A673 (cell line): ENCODE measurements at regions not wholly inside any gene's neighbourhood (a gene's known extent, or its start where the extent isn't known, plus 50 kb on each side); places are given as distances from the start of the nearest gene placed in this dataset.

Experiments used
- BruUV-seq: library from RNA; stranded (reverse); fragments of 400-500 nt; replicated peaks from 2 replicates; lab custom pipeline; 2021; lab: Mats Ljungman, UMichigan
- CTCF ChIA-PET: fragments of 300-600 bp; sonication (Branson Sonifier 250); formaldehyde crosslinking; loops from one replicate; lab custom pipeline; 2022; ENCODE audit warnings: antibody characterized with exemption; lab: Charles Lee
- POLR2A ChIA-PET: fragments of 300-600 bp; sonication (Branson Sonifier 250); formaldehyde crosslinking; loops from one replicate; lab custom pipeline; 2022; ENCODE audit warnings: antibody characterized with exemption; ENCODE audit not compliant: low non-redundant PET; lab: Charles Lee
- DNase-seq: peaks from one replicate; pipeline ENCODE4 v3.0.0-alpha.2; 2015; ENCODE audit warnings: low spot score
- H3K27ac ChIP-seq: fragments of 200-600 bp; sonication (generic); 2 replicates; pipeline ENCODE4 v1.5.1; 2016; ENCODE audit warnings: mixed run types, low read depth, mild to moderate bottlenecking, mixed read lengths, antibody characterized with exemption, low read length; ENCODE audit not compliant: poor library complexity, severe bottlenecking
- H3K27me3 ChIP-seq: fragments of 200-600 bp; sonication (generic); replicated peaks from 2 replicates; pipeline ENCODE4 v1.6.1; 2017; ENCODE audit warnings: mixed run types, low read depth, mild to moderate bottlenecking, mixed read lengths, antibody characterized with exemption, low read length; ENCODE audit not compliant: insufficient read depth, poor library complexity
- H3K36me3 ChIP-seq: fragments of 200-600 bp; sonication (generic); 2 replicates; pipeline ENCODE4 v1.6.1; 2016; ENCODE audit warnings: mixed run types, mild to moderate bottlenecking, mixed read lengths, antibody characterized with exemption, low read length; ENCODE audit not compliant: insufficient read depth, poor library complexity, severe bottlenecking
- H3K4me1 ChIP-seq: fragments of 200-600 bp; sonication (generic); 2 replicates; pipeline ENCODE4 v1.6.1; 2017; ENCODE audit warnings: mixed run types, mild to moderate bottlenecking, mixed read lengths, antibody characterized with exemption, low read length; ENCODE audit not compliant: insufficient read depth, poor library complexity, severe bottlenecking
- H3K4me3 ChIP-seq: fragments of 200-600 bp; sonication (generic); 2 replicates; pipeline ENCODE4 v1.5.1; 2016; ENCODE audit warnings: low read depth, mixed run types, mild to moderate bottlenecking, mixed read lengths, low read length; ENCODE audit not compliant: poor library complexity, severe bottlenecking
- H3K9me3 ChIP-seq: fragments of 200-600 bp; sonication (generic); 2 replicates; pipeline ENCODE4 v1.6.1; 2016; ENCODE audit warnings: mixed run types, low read depth, mild to moderate bottlenecking, mixed read lengths, antibody characterized with exemption, low read length; ENCODE audit not compliant: poor library complexity, severe bottlenecking
- CTCF ChIP-seq: fragments of 300-800, 200-600 bp; sonication (generic); conservative IDR thresholded peaks from 2 replicates; pipeline ENCODE4 v1.5.1; 2017; ENCODE audit warnings: low read depth, mild to moderate bottlenecking, antibody characterized with exemption, low read length, moderate library complexity, mixed read lengths
- EZH2 ChIP-seq: fragments of 200-600 bp; sonication (generic); IDR thresholded peaks from 2 replicates; pipeline ENCODE4 v1.6.1; 2017; ENCODE audit warnings: borderline replicate concordance, low read depth, mild to moderate bottlenecking, mixed read lengths, antibody characterized with exemption, low read length; ENCODE audit not compliant: poor library complexity, severe bottlenecking
- intact Hi-C: fragments of 100-400 bp; cut with micrococcal nuclease; formaldehyde crosslinking; loops from one replicate; pipeline ENCODE4 v1.10.0; 2022; ENCODE audit not compliant: unreplicated experiment

GRCh38 chr9:100725371-100725770, 147.5 kb downstream of the CAVIN4 start:
- DNase-seq = no peak
- Histone ChIP-seq H3K27me3 (peaks cover 27% of the 10 kb centered on the region), H3K4me1 (no peaks in the 10 kb centered on the region), H3K4me3 (no peak overlapping the region), H3K9me3 (no peaks in the 10 kb centered on the region), H3K36me3 (no peaks in the 10 kb centered on the region), H3K27ac (no peak overlapping the region)
- TF ChIP-seq CTCF (no peak), EZH2 (no peak)
- intact Hi-C loops = no loop called here
- ChIA-PET POLR2A (no interaction called here), CTCF (no interaction called here)
- no TSS peak for BruUV-seq

- Histone ChIP-seq H3K4me3 (no peak overlapping the region), H3K27ac (no peak overlapping the region), H3K9me3 (no peaks in the 10 kb centered on the region), H3K4me1 (no peaks in the 10 kb centered on the region), H3K36me3 (no peaks in the 10 kb centered on the region), H3K27me3 (peaks cover 20% of the 10 kb centered on the region)
- intact Hi-C loops = no loop called here
- BruUV-seq = no TSS peak
- POLR2A ChIA-PET = no interaction called here
- CTCF ChIA-PET = no interaction called here
- no peak for DNase-seq
- TF ChIP-seq CTCF = no peak
- no peak for TF ChIP-seq EZH2
Observed at GRCh38 chr9:100729336-100729895, 151.5 kb downstream of the CAVIN4 start.

- Histone ChIP-seq H3K36me3 (no peaks in the 10 kb centered on the region), H3K4me1 (no peaks in the 10 kb centered on the region), H3K4me3 (no peak overlapping the region), H3K27ac (no peak overlapping the region), H3K27me3 (peaks cover 14% of the 10 kb centered on the region), H3K9me3 (no peaks in the 10 kb centered on the region)
- no peak for TF ChIP-seq EZH2
- no peak for TF ChIP-seq CTCF
- intact Hi-C loops = no loop called here
- CTCF ChIA-PET = no interaction called here
- DNase-seq = no peak
- BruUV-seq = no TSS peak
- POLR2A ChIA-PET = no interaction called here
Observed at GRCh38 chr9:100730086-100730485, 152.2 kb downstream of the CAVIN4 start.
